Renal cortical epithelial cell (primary cell): ENCODE measurements at regions not wholly inside any gene's neighbourhood (a gene's known extent, or its start where the extent isn't known, plus 50 kb on each side); places are given as distances from the start of the nearest gene placed in this dataset.
A peak's percentile ranks its signal among the peaks of the same experiment; 100 is the strongest.

Source experiments
- DNase-seq: peaks from one replicate; pipeline ENCODE4 v3.0.0-alpha.2; 2011; ENCODE audit warnings: low read depth

DNA sequence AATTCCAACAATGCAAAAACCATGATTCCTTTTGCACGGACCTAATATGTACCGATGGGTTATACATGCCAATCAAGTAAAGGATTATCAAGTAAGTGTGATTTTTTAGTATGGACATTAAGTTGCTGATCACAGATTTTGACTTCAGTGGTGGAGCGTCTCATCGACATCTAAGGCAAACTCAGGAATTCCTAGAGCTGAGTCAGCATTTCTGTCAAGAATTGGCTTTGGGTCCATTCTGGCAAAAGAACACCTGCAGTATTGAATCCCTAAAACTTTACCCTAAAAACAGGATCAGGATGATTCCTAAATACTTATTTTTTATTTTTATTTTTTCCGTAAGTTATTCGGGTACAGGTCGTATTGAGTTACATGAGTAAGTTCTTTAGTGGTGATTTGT lies 83.6 kb downstream of the HPGD start:
- no peak for DNase-seq

DNA sequence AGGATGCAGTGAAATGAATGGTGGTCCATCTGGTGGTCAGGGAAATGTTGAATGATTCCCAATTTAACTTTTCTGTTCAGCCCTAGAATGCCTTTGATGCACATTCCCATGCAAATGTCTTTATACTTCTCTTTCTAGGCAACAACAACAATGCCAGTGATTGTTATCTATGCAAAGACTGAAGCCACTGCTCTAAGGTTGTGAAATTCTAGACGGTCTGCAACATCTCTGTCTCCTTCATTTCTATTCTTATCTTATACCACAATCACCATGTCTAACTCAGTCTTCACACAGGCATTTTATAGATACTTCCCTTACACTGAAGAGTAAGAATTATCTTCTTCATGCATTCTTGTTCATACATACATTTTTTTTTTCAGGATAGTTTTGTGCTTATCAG lies 84.5 kb downstream of the HPGD start:
- DNase-seq: no peak

DNA sequence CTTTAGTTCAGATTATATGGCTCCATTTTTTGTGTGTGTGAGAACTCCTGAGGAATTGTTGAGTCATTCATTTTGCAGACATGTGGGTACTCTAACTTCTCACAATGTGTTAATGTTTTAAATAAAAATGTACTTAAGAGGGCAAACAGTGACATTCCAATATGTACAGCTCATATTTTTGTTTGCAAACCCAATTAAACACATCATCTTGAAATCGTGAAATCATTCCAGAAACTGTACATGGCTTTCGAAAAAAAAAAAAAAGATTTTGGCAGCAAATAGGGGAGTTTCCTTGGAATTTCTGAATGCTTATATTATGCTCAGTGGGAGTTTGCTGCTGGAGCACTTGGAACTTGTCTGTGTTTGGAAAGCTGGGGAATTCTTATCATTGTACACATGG lies 85.0 kb downstream of the HPGD start:
- DNase-seq: peak; percentile 100

DNA sequence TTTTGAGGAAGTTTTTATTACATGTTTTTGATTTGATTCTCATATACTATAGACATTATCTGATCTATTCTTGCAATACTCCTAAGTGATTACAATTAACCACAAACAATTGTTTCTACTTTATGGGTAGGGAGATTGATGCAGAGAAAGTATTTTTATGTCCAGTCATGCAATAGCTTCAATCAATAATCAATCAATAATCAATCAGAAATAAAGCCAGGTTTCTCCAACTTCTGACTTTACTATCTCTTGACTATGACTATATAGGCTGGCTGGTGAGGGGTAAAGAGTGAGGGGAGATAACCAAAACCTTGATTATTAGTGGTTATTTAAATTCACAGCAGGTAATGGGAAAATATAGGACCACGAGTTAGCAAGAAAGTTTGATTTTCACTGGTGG lies 85.9 kb downstream of the HPGD start:
- no peak for DNase-seq

DNA sequence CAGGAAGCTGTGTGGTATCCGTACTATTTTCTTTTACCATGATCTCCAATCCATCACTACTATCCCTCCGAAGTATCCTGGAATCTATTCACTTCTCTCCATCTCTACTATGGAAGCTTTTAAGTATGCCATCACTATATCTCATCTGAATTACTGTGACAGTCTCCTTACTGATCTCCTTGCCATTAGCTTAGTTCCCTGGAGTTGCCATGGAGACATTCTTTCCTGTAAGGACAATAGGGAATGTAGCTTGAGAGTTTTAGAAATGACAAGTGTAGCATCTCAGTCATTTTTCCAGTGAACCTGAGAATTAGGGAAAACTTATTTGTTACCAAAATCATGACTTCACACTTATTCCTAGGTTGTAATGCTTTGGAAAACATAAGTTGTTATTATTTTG lies 86.3 kb downstream of the HPGD start:
- no peak for DNase-seq

DNA sequence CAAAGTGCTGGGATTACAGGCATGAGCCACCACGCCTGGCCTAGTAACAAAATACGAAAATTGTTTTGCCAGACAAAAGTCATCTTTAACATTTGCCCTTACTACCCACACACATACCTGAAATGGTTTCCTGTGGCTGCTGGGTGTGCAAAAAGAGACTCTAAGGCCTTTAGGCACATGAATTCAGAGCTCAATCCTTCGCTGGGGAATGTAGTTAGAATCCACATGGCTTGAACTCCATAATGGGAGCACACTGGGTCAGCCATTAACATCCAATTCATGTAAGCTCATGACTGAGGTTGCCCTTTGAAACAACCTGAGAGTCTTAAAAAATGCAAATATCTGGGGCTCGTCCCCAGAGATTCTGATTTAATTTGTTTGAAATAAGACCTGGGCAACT lies 87.8 kb downstream of the HPGD start:
- peak; percentile 73 for DNase-seq

DNA sequence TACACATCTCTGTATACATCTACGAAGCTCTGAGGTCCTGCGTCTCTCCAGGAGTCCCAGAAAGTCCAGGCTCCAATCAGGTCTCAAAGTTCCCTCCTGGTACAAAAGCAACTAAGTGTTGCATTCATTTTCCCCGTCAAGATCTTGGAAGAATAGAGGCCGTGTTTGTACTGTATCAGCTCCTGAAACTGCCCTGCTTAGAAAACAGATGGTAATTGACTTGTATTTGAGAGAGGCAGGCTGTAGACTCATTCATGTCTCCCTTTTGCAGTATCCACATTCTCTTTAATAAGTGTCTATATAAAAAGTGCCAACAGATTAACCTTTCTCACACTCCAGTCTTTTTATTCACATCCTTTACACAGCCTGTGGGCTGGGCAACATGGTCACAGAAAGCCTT lies 91.7 kb downstream of the HPGD start:
- no peak for DNase-seq

DNA sequence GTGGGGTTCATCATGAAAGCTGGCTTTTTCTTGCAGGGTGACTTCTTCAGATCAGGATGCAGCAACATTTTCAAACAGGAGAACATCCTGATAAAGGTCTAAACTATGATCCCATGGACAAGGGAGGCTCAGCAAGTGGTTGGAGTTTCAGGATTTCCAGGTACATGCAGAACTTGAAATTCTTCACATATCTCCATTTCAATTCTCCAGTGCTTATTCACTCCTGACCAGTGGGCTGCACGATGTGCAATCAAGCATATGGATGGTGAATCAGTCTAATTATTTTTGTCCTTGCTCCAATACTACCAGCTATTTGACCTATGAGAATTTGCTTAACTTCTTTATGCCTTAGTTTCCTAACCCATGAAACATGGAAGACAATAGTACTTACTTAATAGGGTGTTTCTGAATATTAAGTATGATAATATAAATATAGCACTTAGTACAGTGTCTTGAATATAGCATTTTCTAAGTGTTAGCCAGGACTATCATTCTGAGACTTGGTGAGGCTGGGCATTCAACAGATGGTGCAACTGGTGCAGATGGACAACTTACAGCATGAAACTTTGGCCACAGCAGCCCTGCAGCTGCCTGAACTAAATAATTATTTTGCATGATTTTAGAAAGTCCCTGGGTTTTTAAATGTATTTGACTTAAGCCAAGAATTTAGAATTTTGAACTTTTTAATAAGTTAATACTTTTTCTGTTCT lies 92.4 kb downstream of the HPGD start:
- DNase-seq: peak; percentile 95

DNA sequence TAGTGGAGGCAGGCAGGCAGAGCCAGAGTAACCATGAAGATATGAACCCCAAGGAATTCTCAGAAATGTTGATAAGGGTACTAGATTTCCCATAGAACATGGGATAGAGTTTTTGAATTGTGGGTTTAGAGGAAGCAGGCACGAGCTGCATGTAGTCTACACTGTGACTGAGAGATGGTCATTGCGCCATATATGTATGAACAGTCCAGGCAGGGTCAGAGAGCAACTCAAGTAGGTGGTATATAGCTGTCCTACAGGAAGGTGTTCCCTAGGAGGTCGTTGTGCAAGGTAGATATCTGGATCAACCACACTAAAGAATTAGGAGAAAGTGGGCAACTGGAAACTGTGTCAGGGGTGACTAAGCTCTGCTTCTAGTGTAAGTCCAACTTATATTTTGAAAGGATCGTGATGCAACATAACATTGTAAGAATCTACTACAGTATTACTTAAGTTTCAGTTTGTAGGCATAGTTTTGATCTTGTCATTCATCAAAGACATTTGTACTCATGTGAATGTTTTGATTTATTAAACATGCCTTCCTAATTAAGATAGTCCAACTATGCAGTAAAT lies 94.6 kb downstream of the HPGD start:
- peak; percentile 39 for DNase-seq

DNA sequence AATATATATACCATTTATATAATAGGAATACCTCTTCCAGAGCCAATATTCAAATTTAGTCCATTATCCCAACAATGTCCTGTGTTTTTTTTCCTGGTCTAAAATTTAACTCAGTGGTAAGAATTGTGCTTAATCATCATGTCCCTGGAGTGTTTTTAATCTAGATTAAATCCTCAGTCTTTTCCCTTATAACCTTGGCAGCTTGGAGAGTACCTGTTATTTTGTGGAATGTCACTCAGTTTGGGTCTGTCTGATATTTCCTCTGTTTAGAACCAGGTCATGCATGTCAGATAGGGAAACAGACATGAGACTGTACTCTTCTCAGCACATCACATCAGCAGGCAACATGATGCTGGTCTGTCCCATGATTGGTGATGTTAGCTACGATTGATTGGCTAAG lies 96.6 kb downstream of the HPGD start:
- DNase-seq: peak; percentile 74

DNA sequence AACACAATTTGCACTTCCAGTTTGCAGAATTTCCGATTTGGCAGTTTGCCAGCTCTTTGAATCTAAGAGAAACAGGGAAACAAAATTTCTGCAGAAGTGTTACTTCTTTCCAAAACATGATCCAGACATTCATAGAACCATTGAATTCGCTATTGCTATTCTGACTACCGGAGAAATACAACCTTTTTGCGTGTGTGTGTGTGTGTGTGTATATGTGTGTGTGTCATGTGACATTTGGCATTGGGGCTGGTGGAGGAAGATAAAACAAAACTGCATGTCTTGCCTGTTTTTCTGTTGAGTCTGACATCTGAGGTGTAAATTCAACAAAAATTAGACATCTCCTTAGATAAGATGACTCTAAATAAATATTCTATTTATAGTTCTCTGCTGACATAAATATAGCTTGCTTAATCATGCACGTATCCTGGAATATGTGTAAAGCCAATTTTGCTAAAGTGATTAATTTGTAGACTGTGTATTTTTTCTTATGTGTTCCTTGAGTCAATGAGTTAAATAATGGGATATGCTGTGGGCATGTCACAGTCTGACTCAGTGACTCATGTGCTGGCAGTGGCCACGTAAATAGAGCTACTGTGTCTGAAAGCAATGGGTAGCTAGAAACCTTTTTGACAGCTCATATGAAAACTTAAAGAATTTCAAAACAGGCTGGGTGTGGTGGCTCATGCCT lies 98.9 kb downstream of the HPGD start:
- DNase-seq: peak; percentile 96

DNA sequence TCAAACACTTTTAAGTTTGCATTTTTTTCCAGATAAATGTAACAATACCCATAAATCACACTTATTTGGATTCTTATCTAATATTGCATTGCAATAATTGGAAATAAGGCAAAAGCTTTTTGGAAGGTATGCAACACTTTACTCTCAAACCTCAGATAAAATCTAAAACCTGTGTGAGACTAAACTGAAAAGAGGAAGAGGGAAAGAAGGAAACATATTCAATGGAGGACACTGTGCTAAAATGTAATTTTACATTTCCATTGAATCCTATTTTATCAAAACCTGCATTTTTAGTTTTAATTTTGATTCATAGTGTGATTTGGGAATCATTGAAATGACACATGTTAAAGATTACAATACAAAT lies 99.4 kb downstream of the HPGD start:
- no peak for DNase-seq

DNA sequence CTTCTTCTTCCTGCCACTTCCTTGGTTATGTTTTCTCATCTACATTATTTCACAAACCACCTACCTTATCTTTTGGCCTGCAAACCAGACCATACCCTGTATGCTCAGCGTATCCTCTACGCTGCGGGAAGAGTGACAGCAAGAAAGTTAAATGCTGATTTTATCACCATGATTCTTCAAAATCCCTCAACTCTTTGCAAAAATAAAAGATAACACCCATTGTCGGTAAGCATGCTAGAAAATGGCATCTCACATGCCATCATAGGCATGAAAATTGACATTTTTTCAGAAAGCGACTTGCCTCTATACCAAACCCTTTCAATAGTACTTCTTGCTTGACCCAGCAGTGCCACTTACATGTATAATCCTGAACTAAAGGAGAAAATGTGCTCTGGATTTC lies 102.0 kb downstream of the HPGD start:
- DNase-seq: no peak

DNA sequence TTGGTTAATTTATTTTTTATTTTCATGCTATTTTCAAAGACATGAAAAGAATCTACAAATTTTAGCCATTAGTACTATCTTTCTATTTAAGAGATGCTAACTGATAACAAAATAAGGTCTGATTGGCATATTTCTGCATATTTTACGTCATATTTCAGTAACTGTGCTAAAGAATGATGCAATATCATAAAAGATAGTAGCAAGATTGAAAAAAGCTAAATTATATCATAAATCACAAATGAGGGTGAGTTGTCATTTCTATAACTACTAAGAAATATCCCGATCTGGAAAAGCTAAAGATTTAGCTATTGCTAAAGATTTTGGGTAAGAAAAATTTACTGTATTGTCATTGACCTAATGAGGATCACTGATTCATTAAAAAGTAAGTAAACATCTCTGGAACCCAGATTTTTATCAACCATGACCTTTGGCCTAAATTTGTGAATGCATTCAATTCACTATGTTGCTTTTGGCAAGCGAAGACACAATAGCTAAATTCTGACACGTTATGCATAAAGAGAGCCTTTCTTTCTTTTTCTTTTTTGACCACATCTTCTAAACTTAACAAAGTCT lies 103.6 kb downstream of the HPGD start:
- DNase-seq: no peak

DNA sequence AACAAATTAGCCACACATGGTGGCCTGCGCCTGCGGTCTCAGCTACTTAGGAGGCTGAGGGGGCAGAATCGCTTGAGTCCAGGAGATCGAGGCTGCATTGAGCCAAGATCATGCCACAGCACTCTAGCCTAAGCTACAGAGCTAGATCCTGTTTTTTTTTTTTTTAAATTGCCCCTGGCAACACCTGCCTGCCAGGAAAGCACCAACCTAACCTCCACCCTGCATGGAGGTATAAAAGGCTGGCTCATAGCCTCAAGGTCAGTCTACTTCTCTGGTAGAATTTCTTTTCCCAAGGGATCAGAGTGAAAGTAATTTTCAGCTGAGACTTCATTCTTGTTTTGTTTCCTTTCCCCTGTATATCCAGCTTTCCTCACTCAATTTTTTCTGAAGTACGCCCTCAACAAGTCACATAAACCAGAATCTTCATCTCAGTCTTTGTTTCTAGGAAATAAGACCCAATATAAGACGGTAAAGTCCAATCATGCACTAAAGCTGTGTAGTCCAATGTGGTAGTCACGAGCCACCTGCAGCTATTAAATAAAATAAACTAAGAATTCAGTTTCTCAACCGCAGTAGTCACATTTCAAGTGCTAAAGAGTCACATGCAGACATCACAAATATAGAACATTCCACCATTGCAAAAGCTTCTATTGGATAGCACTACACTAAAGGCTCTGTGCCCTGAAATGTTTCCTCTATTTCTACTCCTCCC lies 113.3 kb downstream of the HPGD start:
- DNase-seq: no peak

DNA sequence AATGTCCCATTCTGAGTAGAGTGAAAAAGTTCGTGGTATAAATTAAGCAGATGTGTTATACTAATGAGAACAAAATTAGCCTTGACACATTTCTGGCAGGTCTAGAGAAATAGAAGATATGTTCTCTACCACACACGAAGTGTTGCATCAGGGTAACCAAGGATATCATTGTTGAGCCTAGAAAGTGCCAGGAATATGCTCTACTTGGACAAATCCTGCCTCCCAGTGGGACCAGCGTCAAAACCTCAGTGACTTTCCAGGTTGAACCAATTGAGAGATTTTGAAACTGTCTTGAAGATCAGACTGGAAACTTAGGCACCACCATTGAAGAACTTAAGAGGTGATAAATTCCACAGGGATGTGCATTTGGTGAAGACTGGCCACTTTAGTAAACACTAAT lies 115.9 kb downstream of the HPGD start:
- DNase-seq: no peak

DNA sequence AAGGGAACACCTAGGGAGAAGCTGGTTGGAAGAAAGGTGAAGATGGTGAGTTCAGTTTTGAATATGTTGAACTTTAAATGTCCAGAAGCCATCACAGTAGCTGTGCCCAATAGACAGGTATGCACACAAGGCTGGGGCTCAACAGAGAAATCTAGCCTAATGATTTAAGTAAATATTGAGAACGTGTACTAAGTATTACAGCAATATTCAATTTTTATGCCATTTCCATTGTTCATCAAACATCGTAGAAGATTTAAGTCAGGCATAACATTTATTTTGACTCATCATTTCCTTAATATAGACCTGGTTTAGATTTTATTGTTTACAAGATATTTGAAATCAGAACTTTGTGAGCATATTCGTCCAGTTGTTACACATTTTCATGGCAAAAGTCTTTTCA lies 116.4 kb downstream of the HPGD start:
- DNase-seq: no peak

DNA sequence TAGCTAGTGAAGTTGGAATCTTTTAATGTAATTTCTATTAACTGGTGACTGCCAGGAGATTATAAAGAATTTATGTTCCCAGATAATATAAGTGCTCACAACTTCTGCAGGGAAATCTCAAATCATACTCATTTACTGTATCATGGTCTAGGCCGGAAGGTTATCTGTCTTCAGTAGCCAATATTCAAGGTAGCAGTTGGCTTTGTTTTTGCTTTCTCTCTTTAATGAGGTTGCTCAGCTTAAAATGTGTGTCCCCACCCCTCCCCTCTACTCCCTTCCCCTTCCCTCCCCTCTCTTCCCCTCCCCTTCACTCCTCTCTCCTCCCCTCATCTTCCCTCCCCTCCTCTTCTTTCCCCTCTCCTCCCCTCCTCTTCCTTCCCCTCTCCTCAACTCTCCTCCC lies 117.6 kb downstream of the HPGD start:
- DNase-seq: no peak

DNA sequence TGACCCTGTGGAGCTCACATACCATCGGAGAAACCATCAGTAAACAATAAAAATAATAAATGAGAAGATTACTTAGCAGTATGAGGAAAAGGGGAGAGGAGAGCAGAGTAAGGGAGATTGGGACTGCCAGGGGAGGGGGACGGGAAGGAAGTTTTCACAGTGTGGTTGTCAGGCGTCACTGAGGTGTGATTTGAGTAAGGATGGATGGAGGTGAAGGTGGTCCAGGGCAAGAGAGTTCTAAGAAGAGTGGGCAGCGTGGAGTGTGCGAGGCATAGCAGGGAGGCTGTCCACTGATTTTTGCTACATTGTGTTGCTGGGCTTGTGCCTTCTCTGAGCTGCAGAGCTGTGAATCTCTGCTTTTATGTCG lies 119.1 kb downstream of the HPGD start:
- no peak for DNase-seq

DNA sequence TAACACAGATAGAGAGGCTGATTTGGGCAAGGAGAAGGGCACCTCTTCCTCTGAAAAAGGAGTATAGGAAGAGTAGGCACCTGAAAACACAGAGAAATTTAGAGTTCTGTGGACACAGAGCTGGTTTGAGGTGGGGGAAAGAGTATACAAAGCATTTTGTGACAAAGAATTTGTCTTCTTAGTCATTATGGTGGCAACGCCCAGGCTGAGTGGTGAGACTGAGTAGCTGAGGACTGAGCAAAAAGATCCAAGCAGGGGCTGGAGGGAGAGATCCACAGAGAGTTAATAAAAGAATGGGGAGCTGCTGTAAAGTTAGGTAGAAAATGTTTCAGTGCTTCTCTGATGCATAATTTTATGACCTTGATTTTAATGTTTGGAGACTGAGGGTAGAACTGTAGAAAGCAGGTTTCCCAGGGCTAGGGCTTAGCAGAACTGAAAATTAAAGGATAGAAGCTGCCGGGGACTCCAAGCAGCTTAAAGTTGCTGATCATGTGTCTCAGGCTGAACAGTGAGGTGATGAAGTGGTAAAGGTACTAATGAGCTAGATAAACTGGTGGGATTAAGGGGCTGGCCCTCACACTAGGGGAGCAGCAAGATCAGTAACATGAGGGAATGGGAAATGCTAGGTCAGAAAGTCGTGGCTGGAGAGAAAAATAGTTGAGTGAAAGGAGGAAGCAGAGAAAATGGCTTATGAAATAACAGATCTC lies 118.9 kb downstream of the CEP44 start:
- no peak for DNase-seq

DNA sequence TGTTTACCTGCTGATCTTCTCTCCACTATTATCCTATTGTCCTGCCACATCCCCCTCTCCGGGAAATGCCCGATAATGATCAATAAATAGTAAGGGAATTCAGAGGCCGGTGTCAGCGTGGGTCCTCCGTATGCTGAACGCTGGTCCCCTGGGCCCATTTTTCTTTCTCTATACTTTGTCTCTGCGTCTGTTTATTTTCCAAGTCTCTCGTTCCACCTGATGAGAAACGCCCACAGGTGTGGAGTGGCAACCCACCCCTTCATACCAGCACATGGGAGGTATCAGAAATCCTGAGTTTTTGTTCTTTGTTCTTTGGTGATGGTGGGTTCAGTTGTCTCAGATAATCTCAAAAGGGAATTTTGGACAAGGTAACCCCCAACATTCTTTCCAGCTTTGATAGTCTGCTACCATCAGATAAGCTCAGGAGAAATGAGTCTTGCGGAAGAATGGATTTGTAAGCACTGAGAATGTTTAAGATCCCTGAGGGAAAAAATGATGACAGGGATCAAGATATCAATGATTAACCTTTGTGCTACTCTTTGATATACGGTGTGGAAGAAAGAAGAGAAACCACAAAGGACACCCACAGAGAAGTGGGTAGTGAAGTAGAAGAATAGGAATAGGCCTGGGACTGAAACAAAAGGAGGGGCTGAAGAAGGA lies 117.9 kb downstream of the CEP44 start:
- peak; percentile 95 for DNase-seq
